Stimulated activated CD8-positive, alpha-beta memory T cell treated with anti-CD3 and anti-CD28 coated beads, Interleukin-7, amount 100 ng/mL, for 1 hour (primary cell): ENCODE measurements at regions not wholly inside any gene's neighbourhood (a gene's known extent, or its start where the extent isn't known, plus 50 kb on each side); places are given as distances from the start of the nearest gene placed in this dataset.
"Not testable (repeated sequence)": the region's sequence is repeated elsewhere in the genome, so short reads cannot be mapped to it uniquely, and the experiment has no call there.

Experiments used
- DNase-seq, 2 donors: peaks; one replicate each; pipeline ENCODE4 v3.0.0-alpha.2; 2020; ENCODE audit warnings: low read depth in 2 of 2

DNA sequence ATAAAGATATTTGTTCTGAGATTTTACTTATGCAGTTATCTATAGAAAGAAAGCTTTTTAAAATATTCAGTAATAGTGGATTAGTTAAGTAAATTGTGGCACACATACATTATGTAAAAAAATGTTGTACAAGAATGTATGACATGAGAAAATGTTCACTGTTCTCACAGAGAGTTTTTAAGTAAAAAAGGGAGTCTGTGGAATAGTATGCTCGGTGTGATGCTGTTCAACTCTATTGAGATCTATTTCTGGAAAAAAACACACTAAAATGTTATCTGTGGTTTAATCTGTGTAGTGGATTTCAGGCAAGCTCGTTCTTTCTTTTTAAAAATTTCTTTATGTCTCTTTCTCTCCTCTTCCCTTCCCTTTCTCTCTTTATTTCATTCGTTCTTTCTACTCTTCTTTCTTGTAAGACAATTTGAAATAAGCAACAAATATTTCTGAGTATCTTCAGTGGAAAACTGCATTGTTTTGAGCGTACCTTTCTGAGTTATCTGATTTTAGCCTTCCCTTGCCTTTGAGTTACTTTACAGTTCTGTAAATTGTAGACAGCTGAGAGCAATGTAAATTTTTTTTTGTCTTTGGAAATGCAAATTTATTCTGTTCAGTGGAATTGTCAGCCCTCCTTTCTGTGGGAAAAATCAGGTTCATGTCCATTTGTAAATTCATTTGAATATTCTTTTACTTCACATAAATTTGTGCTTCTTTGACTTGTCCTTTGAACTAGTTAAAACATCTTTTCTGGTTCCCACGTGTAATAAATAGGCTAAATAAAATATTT, 229.0 kb upstream of the NOX3 start:
- DNase-seq, result no peak

DNA sequence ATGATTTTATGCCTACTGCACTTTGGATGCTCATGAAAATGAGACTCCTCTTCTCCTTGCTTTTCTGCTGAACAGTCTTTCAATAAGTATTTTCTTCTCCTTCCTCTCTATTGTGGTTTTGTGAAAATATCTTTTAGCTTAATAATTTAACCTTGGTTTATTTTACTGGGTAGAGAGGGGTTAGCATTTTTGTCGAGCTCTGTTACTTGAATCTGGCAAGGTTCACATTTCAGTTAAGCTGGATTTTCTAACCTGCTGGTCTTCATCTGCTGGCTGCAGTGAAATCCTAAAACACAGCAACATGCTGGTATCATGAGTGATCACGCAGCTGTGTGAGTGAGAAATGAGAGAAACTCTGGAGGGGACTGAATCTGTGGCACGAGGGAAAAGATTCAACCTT, 222.7 kb upstream of the NOX3 start:
- no peak for DNase-seq

DNA sequence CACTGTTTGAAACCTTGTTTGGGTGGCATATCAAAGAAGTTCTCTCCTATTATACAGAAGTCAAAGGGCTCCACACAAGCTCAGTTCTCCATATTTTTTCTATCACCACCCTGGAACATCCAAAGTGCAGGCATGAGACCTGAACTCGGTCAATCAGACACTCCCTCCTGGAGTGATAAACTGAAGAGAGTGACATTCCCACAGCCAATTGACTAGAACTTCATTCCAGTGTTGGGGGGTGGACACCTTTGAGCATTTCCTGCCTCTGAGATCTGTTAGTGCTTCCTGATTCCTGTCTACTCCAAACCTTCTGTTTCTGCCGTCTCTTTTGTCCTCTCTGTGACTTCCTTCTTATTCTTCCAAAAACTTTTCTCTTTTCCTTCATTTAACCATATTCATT, 220.7 kb upstream of the NOX3 start:
- no peak for DNase-seq

DNA sequence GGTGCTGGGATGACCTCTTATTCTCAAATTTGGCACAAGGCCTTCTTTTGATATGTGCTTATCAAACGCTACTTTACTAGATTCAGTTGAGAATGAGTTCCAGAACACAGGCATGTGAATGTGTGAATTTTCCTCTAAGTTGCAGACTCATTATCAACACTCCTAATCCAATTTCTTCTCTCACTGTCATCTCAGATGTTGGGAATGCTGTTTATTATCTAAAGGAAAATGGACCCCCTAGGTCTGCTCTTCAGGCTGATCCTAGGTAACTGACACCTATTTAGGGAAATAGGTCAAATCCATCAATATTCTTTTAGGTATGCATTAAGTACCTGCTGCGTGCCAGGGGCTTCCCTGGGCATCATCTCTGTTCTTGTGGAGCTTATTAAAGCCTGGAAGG, 215.0 kb upstream of the NOX3 start:
- DNase-seq, result no peak

DNA sequence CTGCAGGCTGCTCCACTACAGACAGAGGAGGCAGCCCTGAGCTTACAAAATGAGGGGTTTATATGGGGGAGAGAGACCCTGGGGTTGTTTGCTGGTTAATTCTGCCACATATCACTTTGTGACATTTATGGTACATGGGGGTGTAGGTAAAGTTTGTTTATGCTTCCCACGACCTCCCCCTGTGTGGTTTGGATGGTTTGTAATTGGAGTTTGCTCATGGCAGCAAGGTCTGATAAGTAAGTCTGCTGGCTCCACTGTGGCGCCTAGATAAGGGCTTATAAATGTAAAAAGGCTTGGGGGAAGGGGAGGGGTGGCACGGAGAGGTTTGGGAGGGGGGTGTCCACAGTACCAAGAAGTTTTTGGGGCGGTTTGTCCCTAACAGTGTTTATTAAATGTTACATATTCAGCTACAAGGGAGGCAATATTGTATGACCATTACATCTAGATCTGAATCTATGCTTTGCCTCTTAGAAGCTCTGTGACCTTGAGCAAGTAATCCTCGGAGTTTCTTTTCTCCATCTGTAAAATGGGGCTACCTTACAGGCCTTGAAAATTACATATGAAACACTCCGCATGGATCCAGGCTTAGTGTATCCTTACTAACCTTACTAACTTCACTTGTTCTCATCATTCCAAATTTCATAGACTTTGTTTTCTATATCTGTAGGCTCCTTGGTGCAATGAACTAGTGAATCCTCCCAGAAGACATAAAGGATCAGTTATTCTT, 204.8 kb upstream of the NOX3 start:
- DNase-seq, result no peak

DNA sequence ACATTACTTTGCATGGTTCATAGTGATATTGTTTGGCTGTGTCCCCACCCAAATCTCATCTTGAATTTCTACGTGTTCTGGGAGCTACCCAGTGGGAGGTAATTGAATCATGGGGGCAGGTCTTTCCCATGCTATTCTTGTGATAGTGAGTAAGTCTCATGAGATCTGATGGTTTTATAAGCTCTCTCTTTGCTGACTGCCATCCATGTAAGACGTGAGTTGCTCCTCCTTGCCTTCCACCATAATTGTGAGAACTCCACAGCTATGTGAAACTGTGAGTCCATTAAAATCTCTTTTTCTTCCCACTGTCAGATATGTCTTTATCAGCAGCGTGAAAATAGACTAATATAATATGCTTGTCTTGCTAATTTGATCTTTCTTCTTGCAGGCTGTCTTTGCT, 200.4 kb upstream of the NOX3 start:
- no peak for DNase-seq

DNA sequence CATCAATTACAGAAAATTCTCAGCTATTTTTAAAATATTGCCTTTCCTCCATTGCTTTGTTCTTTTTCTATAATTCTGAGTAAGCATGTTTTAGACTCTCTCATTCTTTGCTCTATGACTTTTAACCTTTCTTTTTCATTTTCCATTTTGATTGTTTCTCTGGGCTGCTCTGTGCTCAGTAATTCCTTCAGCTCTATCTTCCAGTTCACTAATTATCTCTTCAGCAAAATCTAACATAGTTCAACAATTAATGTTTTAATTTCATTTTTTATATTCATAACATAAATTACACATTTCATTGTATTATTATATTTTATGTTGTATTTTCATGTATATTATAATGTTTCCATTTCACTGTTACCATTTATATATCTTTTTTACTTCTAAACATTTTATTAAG, 198.8 kb upstream of the NOX3 start:
- no peak for DNase-seq

DNA sequence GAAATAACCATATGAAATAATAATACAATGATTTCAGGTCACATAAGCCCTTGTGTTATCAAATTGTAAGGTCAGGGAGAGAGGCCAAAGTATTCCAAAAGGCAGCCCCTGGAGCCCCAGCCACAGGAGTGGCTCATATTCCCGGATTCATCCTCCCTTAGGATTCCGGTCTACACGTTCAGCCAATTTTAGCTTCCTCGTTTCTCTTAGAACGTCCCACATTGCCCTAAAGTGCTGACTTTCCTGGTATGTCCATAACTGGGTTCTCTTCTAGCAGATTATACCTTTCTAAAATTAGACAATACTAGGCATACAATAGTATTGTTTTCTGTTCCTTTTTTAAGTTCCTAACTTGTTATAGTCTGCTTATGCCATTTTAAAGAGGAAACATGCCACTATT, 192.7 kb upstream of the NOX3 start:
- no peak for DNase-seq

DNA sequence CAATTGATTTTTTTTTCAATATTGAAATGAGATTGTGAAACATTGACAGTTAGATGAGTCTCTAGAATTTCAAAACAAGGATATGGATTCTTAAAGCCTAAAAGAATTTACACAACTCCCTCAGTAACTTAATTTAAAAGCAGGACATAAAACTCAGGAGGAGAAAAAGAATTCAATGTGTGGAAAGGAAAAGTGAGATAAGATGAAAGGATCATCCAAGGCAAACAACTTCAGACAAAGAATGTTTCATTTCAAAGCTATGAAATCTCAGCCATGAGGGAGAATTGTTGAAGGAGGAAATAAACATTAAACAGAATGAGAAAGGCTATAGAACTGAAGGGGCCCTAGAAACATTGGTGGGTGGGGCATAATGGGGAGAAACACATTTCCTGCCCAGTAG, 191.7 kb upstream of the NOX3 start:
- no peak for DNase-seq

DNA sequence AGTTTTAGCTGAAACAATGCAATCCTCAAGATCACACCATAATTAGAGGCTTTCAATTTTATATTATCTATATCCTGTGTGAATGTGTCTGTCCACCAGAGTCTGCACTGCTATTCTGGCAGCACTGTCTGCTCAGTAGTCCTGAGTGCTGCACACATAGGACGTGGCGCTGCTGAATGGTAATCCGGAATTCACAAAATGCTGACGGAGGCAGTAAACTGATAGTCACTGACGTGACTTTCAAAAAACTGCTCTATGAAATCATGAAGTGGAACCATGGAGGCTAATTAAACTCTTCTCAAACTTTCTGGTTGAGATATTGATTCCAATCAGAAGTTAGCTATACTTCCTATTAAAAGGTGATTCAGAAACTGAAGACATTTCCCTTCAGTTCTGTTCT, 190.8 kb upstream of the NOX3 start:
- DNase-seq, result no peak

DNA sequence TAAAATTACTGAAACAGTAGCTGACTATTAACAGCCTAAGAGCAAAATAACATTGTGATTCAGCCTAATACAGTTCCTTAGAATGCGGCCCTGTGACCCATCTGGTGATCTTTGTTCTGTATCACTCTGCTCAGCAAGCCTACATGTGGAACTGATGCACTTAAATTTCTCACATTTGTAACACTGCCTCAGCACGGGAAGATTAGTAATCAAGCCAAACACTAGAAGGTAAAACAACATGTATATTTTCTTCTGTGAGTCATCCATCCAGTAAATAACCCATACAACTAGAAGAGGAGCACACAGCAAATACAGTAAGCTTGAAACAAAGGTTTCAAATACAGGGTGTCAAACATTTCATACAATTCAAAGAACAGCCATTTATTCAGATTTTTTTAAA, 189.7 kb upstream of the NOX3 start:
- no peak for DNase-seq

DNA sequence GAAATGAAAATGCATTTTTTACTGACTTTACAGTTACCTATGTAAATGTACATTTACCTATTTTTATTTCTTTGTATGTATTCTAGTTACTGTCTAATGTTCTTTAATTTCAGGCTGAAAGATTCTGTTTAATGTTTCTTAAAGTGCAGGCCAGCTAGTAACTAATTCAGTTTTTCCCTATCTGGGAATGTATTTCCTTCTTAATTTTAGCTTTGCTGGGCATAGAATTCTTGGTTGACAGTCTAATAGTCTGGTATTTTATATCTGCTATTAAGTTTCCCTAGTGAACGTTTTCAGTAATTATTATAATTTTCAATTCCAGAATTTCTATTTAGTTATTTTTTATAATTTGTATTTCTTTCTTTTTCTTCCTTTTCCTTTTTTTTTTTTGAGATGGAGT, 186.0 kb upstream of the NOX3 start:
- no peak for DNase-seq

DNA sequence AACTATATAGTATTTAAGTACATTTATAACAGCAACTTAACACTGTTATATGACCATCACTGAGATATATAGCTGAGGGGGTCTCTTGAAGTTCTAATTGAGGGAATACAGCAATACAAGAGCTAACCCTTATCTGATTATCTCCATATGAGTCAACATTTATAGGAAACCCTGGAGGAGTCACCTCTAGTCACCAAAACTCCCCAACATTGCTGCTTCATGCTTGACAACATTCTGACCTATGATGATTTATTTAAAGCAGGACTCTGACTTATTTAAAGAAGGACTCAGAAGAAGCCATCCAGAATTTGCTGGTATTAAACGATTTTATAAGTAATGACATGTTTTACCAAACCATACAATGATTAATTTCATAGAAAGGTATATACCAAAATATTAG, 182.6 kb upstream of the NOX3 start:
- no peak for DNase-seq

DNA sequence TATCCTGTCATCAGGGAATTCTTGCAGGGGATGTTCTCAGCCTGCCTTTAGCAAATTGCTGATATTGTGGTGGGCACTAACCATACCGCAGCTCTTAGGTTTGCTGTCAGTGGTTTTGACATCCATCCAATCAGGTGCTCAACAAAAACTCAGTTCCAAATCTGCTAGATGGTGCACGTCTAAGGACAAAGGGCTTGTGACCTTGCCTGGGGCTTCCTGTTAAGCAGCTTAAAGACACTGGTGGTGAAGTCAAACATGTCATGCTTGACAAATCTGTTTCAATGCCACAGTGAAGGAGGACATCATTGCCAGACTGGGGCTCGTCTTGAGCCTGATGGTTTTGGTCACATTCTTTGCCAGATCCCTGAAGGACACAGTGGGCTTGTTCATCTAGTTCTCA, 179.8 kb upstream of the NOX3 start:
- DNase-seq, result no peak

DNA sequence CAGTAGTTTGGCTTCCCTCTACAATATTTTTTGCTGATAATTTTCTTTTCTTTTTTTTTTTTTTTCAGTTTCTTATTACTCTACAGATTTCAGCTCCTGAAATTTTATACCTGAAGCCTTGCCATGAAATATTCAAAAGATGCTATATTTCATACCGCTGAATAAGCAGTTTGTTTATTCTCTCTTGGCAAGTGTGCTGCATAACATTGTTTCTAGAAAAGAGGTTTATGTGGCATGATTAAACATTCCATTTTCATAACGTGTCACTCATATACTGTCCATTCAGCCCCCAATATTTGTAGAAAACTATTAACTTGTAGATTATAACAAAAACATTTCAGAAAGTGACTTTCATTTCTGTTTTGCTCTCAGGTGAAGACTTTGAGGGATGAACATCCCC, 174.4 kb upstream of the NOX3 start:
- DNase-seq, result no peak

DNA sequence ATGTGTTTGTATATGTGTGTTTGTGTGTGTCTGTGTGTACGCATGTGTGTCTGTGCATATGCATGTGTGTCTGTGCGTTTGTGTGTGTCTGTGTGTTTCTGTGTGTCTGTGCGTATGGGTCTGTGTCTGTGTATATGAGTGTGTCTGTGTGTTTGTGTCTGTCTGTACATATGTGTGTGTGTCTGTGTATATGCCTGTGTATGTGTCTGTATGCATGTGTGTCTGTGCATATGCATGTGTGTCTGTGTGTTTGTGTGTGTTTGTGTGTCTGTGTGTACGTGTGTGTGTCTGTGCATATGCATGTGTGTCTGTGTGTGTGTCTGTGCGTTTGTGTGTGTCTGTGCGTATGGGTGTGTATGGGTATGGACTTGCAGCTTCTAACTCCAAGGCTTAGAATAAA, 174.0 kb upstream of the NOX3 start:
- no peak for DNase-seq

DNA sequence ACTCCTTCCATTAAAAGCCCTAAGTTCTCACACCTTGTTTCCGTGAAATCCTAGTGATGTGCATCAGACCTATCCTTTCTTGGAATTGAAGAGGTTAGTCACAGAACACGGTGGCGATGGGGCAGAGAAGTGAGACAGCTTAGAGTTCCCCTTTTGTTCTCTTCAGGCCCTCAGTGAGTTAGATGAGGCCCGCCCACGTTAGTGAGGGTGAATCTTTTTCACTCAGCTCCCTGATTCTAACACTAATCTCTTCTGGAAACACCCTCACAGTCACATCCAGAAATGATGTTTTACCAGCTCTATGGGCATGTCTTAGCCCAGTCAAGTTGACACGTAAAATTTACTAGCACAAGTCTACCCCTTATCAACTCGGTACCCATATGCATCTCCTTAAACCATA, 172.7 kb upstream of the NOX3 start:
- DNase-seq, result no peak

DNA sequence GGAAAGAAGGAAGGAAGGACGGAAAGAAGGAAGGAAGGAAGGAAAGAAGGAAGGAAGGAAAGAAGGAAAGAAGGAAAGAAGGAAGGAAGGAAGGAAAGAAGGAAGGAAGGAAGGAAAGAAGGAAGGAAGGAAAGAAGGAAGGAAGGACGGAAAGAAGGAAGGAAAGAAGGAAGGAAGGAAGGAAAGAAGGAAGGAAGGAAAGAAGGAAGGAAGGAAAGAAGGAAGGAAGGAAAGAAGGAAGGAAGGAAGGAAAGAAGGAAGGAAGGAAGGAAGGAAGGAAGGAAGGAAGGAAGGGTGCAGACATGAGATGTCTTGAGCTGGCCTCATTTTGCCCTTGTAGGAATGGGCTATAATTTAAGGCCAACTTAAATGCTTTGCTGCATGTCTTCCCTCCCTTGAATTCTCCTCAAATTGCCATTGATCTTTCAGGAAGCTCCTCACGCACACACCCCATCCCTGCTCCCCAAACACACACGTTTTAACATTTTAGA, 172.1 kb upstream of the NOX3 start:
- not testable (repeated sequence) for DNase-seq

DNA sequence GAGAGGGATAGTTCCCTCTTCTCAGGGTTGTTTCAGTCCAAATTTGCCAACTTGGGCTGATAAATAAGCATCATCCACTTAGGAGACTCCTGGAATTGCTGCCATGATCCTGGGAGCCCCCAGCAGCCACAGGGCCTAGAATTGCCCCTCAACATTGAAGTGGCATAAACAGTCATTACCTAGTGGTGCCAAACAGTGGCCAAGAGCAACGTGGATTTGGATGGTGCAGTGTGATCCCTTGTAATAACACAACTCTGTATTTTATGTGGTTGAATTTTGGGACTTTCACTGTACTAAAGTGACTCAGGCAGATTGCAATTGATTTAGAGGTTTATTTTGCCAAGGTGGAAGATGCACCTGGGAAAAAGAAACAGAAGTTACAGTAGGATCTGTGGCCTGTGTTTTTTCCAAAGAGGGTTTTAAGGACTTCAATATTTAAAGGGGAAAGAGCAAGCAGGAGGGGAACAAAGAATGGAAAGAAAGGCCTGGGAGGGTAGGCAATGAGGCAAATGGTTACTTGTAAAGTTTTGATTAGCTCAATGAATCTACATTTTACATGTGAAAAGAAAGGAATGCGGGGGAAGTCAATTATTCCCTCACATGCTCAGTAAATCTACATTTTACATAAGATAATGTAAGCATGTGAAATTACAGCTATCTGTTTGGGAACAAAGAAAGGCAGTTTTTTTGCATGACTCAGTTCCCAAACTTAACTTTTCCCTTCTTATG, 168.0 kb upstream of the NOX3 start:
- DNase-seq, result no peak

DNA sequence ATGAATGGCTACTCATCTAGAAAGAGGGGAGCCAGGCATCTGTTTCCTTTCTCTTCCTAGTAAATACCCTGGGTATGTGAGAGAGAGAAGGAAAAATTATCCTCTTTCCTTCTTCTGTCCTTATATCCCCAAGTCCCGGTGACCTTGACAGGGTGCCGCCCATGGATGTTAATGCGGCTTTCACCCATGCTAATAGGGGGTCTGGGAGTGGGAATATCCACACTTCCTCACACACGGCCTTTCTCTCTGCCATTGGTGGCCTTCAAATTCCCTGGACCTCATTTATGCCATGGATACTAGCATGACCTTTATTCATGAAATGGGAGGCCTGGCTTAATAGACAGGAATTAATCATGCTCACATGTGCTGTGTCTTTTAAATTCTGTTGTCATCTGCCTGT, 159.0 kb upstream of the NOX3 start:
- DNase-seq, result no peak

DNA sequence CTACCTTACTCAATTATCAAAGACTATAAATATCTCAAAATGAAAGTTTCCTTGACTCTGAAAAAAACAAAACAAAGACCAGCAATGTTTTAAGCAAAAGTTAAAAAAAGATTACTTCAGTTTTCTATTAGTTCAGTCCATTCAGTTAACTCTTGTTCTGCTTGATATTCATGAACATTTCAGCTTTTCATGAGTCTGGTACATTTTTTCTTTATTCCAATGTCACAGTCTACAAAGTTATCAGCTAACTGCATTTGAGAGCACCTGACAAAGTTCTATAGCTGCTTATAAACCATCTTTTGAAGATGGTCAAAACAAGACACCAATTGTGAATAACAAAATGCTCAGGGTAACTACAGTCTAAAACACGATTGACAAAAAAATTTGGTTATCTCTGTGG, 156.1 kb upstream of the NOX3 start:
- DNase-seq, result no peak

DNA sequence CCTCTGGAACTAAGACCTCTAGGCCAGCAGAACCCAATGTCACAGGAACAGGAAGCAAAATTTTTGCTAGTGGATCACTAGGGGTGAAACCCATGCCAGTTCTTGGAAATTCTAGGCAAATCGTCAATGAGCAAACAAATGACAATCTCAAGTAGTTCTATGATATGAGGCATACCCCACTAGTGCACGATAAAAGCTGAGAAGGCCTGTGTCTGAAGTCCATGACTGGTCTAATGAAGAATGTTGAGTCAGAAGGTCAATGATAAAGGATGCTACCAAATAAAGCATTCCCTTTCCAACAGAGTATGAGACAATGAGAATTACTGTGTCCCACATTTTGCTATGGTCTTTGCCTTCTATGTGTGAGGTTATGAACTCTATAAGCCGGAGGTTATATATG, 149.4 kb upstream of the NOX3 start:
- DNase-seq, result no peak

DNA sequence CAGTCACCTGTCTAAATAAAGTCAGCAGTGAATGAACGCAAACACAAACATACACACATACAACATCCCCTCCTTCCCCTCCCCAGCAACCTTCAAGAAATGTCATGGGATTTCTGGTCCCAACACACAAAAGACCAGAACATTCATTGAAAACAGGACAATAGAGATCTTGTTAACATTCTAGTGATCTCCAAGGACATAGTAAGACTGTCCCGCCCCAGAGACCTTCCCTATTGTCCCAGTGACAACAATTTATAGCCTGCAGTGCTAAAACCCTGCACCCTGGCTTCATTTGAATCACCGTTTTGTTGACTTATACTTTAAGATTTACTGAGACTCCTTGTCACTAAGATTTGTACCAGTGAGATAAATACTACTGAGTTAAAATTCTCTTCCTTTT, 143.9 kb upstream of the NOX3 start:
- DNase-seq, result no peak
